Activated CD4-positive, alpha-beta T cell treated with anti-CD3 and anti-CD28 coated beads for 36 hours (primary cell): ENCODE measurements at regions not wholly inside any gene's neighbourhood (a gene's known extent, or its start where the extent isn't known, plus 50 kb on each side); places are given as distances from the start of the nearest gene placed in this dataset.
"Not testable (repeated sequence)": the region's sequence is repeated elsewhere in the genome, so short reads cannot be mapped to it uniquely, and the experiment has no call there.

Source experiments
- ATAC-seq: fragments of 200-7000 bp; cut with Tn5 transposase; one replicate; pipeline ENCODE4 v1.10.0; 2021; ENCODE audit warnings: mild to moderate bottlenecking, moderate library complexity
- CTCF ChIA-PET: fragments of 350-600 bp; sonication (Branson Sonifier 250); formaldehyde crosslinking; loops from one replicate; lab custom pipeline; 2021; ENCODE audit warnings: antibody characterized with exemption; lab: Charles Lee
- POLR2A ChIA-PET: fragments of 350-600 bp; sonication (Branson Sonifier 250); formaldehyde crosslinking; loops from one replicate; lab custom pipeline; 2021; ENCODE audit warnings: antibody characterized with exemption, inconsistent platforms; lab: Charles Lee
- DNase-seq: peaks from one replicate; pipeline ENCODE4 v3.0.0-alpha.2; 2020
- H3K27ac Mint-ChIP-seq: one replicate; pipeline ENCODE4 v1.8.0; 2021; ENCODE audit warnings: mixed read lengths
- H3K27me3 Mint-ChIP-seq: one replicate; pipeline ENCODE4 v1.8.0; 2021; ENCODE audit warnings: mixed read lengths
- H3K36me3 Mint-ChIP-seq: one replicate; pipeline ENCODE4 v1.8.0; 2021; ENCODE audit warnings: low read depth, mixed read lengths
- H3K4me1 Mint-ChIP-seq: one replicate; pipeline ENCODE4 v1.8.0; 2021; ENCODE audit warnings: mixed read lengths
- H3K4me3 Mint-ChIP-seq: one replicate; pipeline ENCODE4 v1.8.0; 2021; ENCODE audit warnings: mild to moderate bottlenecking, moderate library complexity, mixed read lengths
- H3K9me3 Mint-ChIP-seq: one replicate; pipeline ENCODE4 v1.8.0; 2021; ENCODE audit warnings: low read depth, mixed read lengths
- intact Hi-C, 2 experiments: fragments of 100-400 bp; cut with DNase I in 1 of 2; cut with micrococcal nuclease in 1 of 2; formaldehyde crosslinking; loops; one replicate each; pipeline versions ENCODE4 v1.14.2 to v1.15.1; 2022 to 2024; cut with DNase I, micrococcal nuclease

- POLR2A ChIA-PET = no interaction called here
- H3K9me3 Mint-ChIP-seq = peaks cover 13% of the 10 kb centered on the region
- intact Hi-C loops = no loop called here
Measured at GRCh38 chr7:149696280-149696679, 77.1 kb downstream of the ZNF467 start.

GRCh38 chr7:149692557-149692982 lies 80.8 kb downstream of the ZNF467 start:
- H3K4me1 Mint-ChIP-seq = no peaks in the 10 kb centered on the region
- H3K36me3 Mint-ChIP-seq = no peaks in the 10 kb centered on the region
- H3K27me3 Mint-ChIP-seq = peaks cover 46% of the 10 kb centered on the region
- H3K9me3 Mint-ChIP-seq = peaks cover 5% of the 10 kb centered on the region
- intact Hi-C loops = no loop called here
- DNase-seq (no peak), ATAC-seq (no peak)
- ChIA-PET CTCF (no interaction called here), POLR2A (no interaction called here)
- H3K27ac Mint-ChIP-seq = no peak overlapping the region
- H3K4me3 Mint-ChIP-seq = no peak overlapping the region

More at GRCh38 chr7:149696280-149696679, 77.1 kb downstream of the ZNF467 start:
- DNase-seq (no peak), ATAC-seq (no peak)
- Mint-ChIP-seq H3K36me3 (no peaks in the 10 kb centered on the region), H3K27me3 (peaks cover 24% of the 10 kb centered on the region), H3K27ac (no peak overlapping the region), H3K4me1 (no peaks in the 10 kb centered on the region), H3K4me3 (no peak overlapping the region)
- CTCF ChIA-PET = no interaction called here

GRCh38 chr7:149692056-149692455 lies 81.3 kb downstream of the ZNF467 start:
- Mint-ChIP-seq H3K27me3 (peaks cover 49% of the 10 kb centered on the region), H3K4me1 (no peaks in the 10 kb centered on the region), H3K36me3 (no peaks in the 10 kb centered on the region), H3K4me3 (no peak overlapping the region), H3K9me3 (no peaks in the 10 kb centered on the region), H3K27ac (no peak overlapping the region)
- DNase-seq (no peak), ATAC-seq (no peak)
- intact Hi-C loops = no loop called here
- POLR2A ChIA-PET = no interaction called here
- CTCF ChIA-PET = no interaction called here

- Mint-ChIP-seq H3K9me3 (no peaks in the 10 kb centered on the region), H3K27ac (no peak overlapping the region), H3K36me3 (no peaks in the 10 kb centered on the region), H3K27me3 (peaks cover 50% of the 10 kb centered on the region), H3K4me1 (no peaks in the 10 kb centered on the region), H3K4me3 (no peak overlapping the region)
- POLR2A ChIA-PET = interaction anchor here (0.6 kb wide), 1 partner anchor 346 kb away, joined by 3 read pairs; no protein-coding TSS in a partner anchor
- ATAC-seq = peak; percentile 26
- CTCF ChIA-PET = no interaction called here
- peak; percentile 41 for DNase-seq
- intact Hi-C loops = loop anchor here in 1 of 2 experiments (1.0 kb wide), 1 partner anchor 13 kb away; no protein-coding TSS in a partner anchor
Measured at GRCh38 chr7:149690688-149691446, 82.5 kb downstream of the ZNF467 start.

- POLR2A ChIA-PET = no interaction called here
Measured at GRCh38 chr7:149689291-149689721, 84.1 kb downstream of the ZNF467 start.

GRCh38 chr7:149688836-149689235 lies 84.6 kb downstream of the ZNF467 start:
- intact Hi-C loops = no loop called here
- ChIA-PET CTCF (no interaction called here), POLR2A (no interaction called here)
- Mint-ChIP-seq H3K4me3 (no peak overlapping the region), H3K27ac (no peak overlapping the region), H3K36me3 (no peaks in the 10 kb centered on the region), H3K27me3 (peaks cover 44% of the 10 kb centered on the region), H3K4me1 (no peaks in the 10 kb centered on the region), H3K9me3 (no peaks in the 10 kb centered on the region)
- DNase-seq = no peak
- ATAC-seq = no peak

More at GRCh38 chr7:149689291-149689721, 84.1 kb downstream of the ZNF467 start:
- ATAC-seq (no peak), DNase-seq (no peak)
- peaks cover 44% of the 10 kb centered on the region for H3K27me3 Mint-ChIP-seq
- intact Hi-C loops = no loop called here
- no peaks in the 10 kb centered on the region for H3K36me3 Mint-ChIP-seq
- CTCF ChIA-PET = no interaction called here
- no peak overlapping the region for H3K4me3 Mint-ChIP-seq
- H3K9me3 Mint-ChIP-seq = no peaks in the 10 kb centered on the region
- no peaks in the 10 kb centered on the region for H3K4me1 Mint-ChIP-seq
- no peak overlapping the region for H3K27ac Mint-ChIP-seq

GRCh38 chr7:149687820-149688219 lies 85.6 kb downstream of the ZNF467 start:
- intact Hi-C loops, POLR2A ChIA-PET, H3K9me3 Mint-ChIP-seq, ATAC-seq, H3K27ac Mint-ChIP-seq, DNase-seq, H3K4me1 Mint-ChIP-seq, H3K4me3 Mint-ChIP-seq, H3K36me3 Mint-ChIP-seq: not testable (repeated sequence)
- CTCF ChIA-PET = interaction anchor here (0.7 kb wide), 2 partner anchors 76 to 142 kb away, joined by 3 read pairs; no protein-coding TSS in a partner anchor
- H3K27me3 Mint-ChIP-seq = peaks cover 35% of the 10 kb centered on the region

- DNase-seq = no peak
- Mint-ChIP-seq H3K9me3 (no peaks in the 10 kb centered on the region), H3K36me3 (no peaks in the 10 kb centered on the region), H3K27me3 (peaks cover 39% of the 10 kb centered on the region), H3K4me1 (no peaks in the 10 kb centered on the region), H3K27ac (no peak overlapping the region), H3K4me3 (no peak overlapping the region)
- POLR2A ChIA-PET = interaction anchor here (0.5 kb wide), 1 partner anchor 17 kb away, joined by 4 read pairs; no protein-coding TSS in a partner anchor
- ATAC-seq = no peak
- intact Hi-C loops = no loop called here
- CTCF ChIA-PET = interaction anchor here (1.5 to 2.8 kb wide), 2 partner anchors 28 to 56 kb away, joined by 3 to 10 read pairs; no protein-coding TSS in a partner anchor
Measured at GRCh38 chr7:149686449-149686848, 86.9 kb downstream of the ZNF467 start.

GRCh38 chr7:149686011-149686410 lies 87.4 kb downstream of the ZNF467 start:
- Mint-ChIP-seq H3K9me3 (no peaks in the 10 kb centered on the region), H3K4me3 (no peak overlapping the region), H3K36me3 (no peaks in the 10 kb centered on the region), H3K27ac (no peak overlapping the region), H3K4me1 (no peaks in the 10 kb centered on the region), H3K27me3 (peaks cover 36% of the 10 kb centered on the region)
- ChIA-PET POLR2A (interaction anchor here (0.5 kb wide), 1 partner anchor 18 kb away, joined by 4 read pairs; no protein-coding TSS in a partner anchor), CTCF (interaction anchor here (0.6 to 2.8 kb wide), 3 partner anchors 16 to 56 kb away, joined by 3 to 10 read pairs (median 3); no protein-coding TSS in a partner anchor)
- intact Hi-C loops = no loop called here
- ATAC-seq (no peak), DNase-seq (no peak)

- CTCF ChIA-PET = interaction anchor here (0.6 to 2.8 kb wide), 3 partner anchors 15 to 57 kb away, joined by 3 to 10 read pairs (median 3); no protein-coding TSS in a partner anchor
Measured at GRCh38 chr7:149685455-149685854, 87.9 kb downstream of the ZNF467 start.

GRCh38 chr7:149683898-149684297 lies 89.5 kb downstream of the ZNF467 start:
- ATAC-seq = no peak
- Mint-ChIP-seq H3K4me1 (no peaks in the 10 kb centered on the region), H3K36me3 (no peaks in the 10 kb centered on the region), H3K27me3 (peaks cover 31% of the 10 kb centered on the region), H3K4me3 (no peak overlapping the region), H3K27ac (no peak overlapping the region), H3K9me3 (peaks cover 4% of the 10 kb centered on the region)
- POLR2A ChIA-PET = no interaction called here
- no peak for DNase-seq
- CTCF ChIA-PET = interaction anchor here (0.7 to 1.2 kb wide), 4 partner anchors 21 to 116 kb away, joined by 3 read pairs; no protein-coding TSS in a partner anchor
- intact Hi-C loops = no loop called here

More at GRCh38 chr7:149685455-149685854, 87.9 kb downstream of the ZNF467 start:
- peaks cover 37% of the 10 kb centered on the region for H3K27me3 Mint-ChIP-seq
- H3K4me3 Mint-ChIP-seq = no peak overlapping the region
- no peak for ATAC-seq
- no peak for DNase-seq
- no peaks in the 10 kb centered on the region for H3K4me1 Mint-ChIP-seq
- no peaks in the 10 kb centered on the region for H3K36me3 Mint-ChIP-seq
- POLR2A ChIA-PET = no interaction called here
- intact Hi-C loops = no loop called here
- H3K9me3 Mint-ChIP-seq = peaks cover 4% of the 10 kb centered on the region
- no peak overlapping the region for H3K27ac Mint-ChIP-seq
